ENCODE measurements at regions not wholly inside any gene's neighbourhood (a gene's known extent, or its start where the extent isn't known, plus 50 kb on each side); places are given as distances from the start of the nearest gene placed in this dataset.

- TF ChIP-seq ZNF8 (CRISPR knock-in tag; IDR thresholded peaks at IDR 0.05), result no peak
- no peak for TF ChIP-seq ZNF70 (CRISPR knock-in tag; IDR thresholded peaks at IDR 0.05)
- no peak for TF ChIP-seq ZC3H10 (CRISPR knock-in tag; IDR thresholded peaks at IDR 0.05)
- no peak for TF ChIP-seq OSR1 (CRISPR knock-in tag; IDR thresholded peaks at IDR 0.05)
- TF ChIP-seq ZFP30 (CRISPR knock-in tag; IDR thresholded peaks at IDR 0.05), result no peak
- TF ChIP-seq GLIS3 (CRISPR knock-in tag; IDR thresholded peaks at IDR 0.05), result no peak
- TF ChIP-seq BACH2 (CRISPR knock-in tag; IDR thresholded peaks at IDR 0.05; ENCODE audit: borderline replicate concordance), result no peak
- TF ChIP-seq, protein P1, sequence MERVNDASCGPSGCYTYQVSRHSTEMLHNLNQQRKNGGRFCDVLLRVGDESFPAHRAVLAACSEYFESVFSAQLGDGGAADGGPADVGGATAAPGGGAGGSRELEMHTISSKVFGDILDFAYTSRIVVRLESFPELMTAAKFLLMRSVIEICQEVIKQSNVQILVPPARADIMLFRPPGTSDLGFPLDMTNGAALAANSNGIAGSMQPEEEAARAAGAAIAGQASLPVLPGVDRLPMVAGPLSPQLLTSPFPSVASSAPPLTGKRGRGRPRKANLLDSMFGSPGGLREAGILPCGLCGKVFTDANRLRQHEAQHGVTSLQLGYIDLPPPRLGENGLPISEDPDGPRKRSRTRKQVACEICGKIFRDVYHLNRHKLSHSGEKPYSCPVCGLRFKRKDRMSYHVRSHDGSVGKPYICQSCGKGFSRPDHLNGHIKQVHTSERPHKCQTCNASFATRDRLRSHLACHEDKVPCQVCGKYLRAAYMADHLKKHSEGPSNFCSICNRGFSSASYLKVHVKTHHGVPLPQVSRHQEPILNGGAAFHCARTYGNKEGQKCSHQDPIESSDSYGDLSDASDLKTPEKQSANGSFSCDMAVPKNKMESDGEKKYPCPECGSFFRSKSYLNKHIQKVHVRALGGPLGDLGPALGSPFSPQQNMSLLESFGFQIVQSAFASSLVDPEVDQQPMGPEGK (CRISPR knock-in tag; IDR thresholded peaks at IDR 0.05; ENCODE audit: borderline replicate concordance), result no peak
- TF ChIP-seq SNAI2 (CRISPR knock-in tag; IDR thresholded peaks at IDR 0.05), result no peak
- TF ChIP-seq TOX (CRISPR knock-in tag; IDR thresholded peaks at IDR 0.05; ENCODE audit: borderline replicate concordance), result no peak
- no peak for TF ChIP-seq RARB (CRISPR knock-in tag; IDR thresholded peaks at IDR 0.05)
- TF ChIP-seq ARNTL (CRISPR knock-in tag; IDR thresholded peaks at IDR 0.05; ENCODE audit: borderline replicate concordance, low read depth), result no peak
- TF ChIP-seq TCF4 (CRISPR knock-in tag; IDR thresholded peaks at IDR 0.05; ENCODE audit: borderline replicate concordance), result no peak
- no peak for TF ChIP-seq CSDC2 (CRISPR knock-in tag; IDR thresholded peaks at IDR 0.05)
- TF ChIP-seq ESRRG (CRISPR knock-in tag; IDR thresholded peaks at IDR 0.05), result no peak
- ATAC-seq, result no peak
Measured at GRCh38 chr11:116529271-116529670, 243.5 kb downstream of the BUD13 start.

DNA sequence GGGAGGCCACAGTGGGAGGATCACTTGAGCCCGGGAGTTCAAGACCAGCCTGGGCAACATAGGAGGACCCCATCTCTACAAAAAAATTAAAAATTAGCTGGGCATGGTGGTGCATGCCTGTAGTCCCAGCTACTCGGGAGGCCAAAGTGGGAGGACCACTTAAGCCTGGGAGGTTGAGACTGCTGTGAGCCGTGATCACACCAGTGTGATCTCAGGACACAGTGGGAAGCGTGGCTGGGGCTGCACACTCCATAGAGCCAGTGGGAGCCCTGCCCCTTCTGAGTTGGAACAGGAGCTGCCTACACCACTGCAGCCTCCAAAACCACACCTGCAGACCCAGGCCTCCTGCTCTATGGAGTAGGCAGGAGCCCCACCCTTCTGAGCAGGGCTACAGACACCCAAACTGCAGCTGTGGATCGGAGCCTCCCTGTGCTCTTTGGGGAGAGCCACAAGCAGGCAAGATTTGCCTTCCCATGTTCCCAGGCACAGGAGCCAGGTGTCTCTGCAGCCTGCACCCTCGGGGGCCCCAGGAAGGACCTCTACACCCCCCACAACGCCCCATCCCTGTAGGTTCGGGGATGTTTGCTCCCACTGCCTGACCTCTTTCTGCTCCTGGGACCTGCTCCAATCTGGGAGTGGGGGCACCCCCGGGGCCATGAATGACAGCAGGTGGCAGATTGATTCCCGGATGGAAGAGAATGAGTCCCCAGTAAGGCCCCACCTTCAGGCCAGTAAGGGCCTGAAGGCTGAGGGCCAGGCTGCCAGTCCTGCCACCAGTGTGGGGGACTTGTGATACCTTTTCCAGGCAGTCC, 245.4 kb downstream of the BUD13 start:
- TF ChIP-seq ZNF8 (CRISPR knock-in tag; IDR thresholded peaks at IDR 0.05) (no peak), TOX (CRISPR knock-in tag; IDR thresholded peaks at IDR 0.05; ENCODE audit: borderline replicate concordance) (no peak), PPARA (CRISPR knock-in tag; IDR thresholded peaks at IDR 0.05; ENCODE audit: borderline replicate concordance) (no peak), ZFP30 (CRISPR knock-in tag; IDR thresholded peaks at IDR 0.05) (no peak), ZNF565 (CRISPR knock-in tag; conservative IDR thresholded peaks at IDR 0.05; ENCODE audit: low read depth) (no peak), TCF4 (CRISPR knock-in tag; IDR thresholded peaks at IDR 0.05; ENCODE audit: borderline replicate concordance) (no peak), GLIS3 (CRISPR knock-in tag; IDR thresholded peaks at IDR 0.05) (no peak), RARB (CRISPR knock-in tag; IDR thresholded peaks at IDR 0.05) (no peak), SNAI2 (CRISPR knock-in tag; IDR thresholded peaks at IDR 0.05) (no peak), BACH2 (CRISPR knock-in tag; IDR thresholded peaks at IDR 0.05; ENCODE audit: borderline replicate concordance) (no peak), CSRNP3 (CRISPR knock-in tag; IDR thresholded peaks at IDR 0.05) (no peak), ISL1 (CRISPR knock-in tag; IDR thresholded peaks at IDR 0.05) (no peak), ZC3H10 (CRISPR knock-in tag; IDR thresholded peaks at IDR 0.05) (no peak), ZFP3 (CRISPR knock-in tag; IDR thresholded peaks at IDR 0.05) (no peak)
- ATAC-seq, result no peak

DNA sequence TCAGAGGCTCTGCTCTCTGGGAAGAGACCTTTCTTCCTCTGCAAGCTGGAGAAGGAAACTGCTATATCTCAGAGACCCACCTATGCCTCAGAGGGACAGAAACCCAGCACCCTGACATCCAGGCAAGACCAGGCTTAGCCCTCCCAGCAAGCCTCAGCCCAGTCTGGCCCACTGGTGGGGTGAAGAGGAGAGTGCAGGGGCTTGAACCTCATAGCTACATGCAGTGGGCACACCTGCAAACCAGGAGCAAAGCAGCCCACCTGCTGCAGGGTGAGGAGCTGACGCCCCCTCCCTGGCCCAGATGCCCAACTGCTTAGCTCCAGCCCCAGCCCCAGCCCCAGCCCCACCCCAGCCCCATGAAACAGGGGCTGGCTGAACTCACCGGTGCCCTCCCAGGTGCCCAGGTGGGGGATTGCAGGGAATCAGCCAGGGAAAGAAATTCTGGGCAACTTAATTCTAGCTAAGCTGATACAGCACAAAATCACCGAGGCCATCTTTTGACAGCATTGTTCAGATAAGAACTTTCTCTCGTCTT, 246.8 kb downstream of the BUD13 start:
- no peak for TF ChIP-seq ZFP30 (CRISPR knock-in tag; IDR thresholded peaks at IDR 0.05)
- TF ChIP-seq, protein P2, sequence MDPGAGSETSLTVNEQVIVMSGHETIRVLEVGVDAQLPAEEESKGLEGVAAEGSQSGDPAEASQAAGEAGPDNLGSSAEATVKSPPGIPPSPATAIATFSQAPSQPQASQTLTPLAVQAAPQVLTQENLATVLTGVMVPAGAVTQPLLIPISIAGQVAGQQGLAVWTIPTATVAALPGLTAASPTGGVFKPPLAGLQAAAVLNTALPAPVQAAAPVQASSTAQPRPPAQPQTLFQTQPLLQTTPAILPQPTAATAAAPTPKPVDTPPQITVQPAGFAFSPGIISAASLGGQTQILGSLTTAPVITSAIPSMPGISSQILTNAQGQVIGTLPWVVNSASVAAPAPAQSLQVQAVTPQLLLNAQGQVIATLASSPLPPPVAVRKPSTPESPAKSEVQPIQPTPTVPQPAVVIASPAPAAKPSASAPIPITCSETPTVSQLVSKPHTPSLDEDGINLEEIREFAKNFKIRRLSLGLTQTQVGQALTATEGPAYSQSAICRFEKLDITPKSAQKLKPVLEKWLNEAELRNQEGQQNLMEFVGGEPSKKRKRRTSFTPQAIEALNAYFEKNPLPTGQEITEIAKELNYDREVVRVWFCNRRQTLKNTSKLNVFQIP (CRISPR knock-in tag; IDR thresholded peaks at IDR 0.05; ENCODE audit: borderline replicate concordance, low read depth), result no peak
- TF ChIP-seq, protein P1 (CRISPR knock-in tag; IDR thresholded peaks at IDR 0.05; ENCODE audit: borderline replicate concordance), result no peak
- TF ChIP-seq CSRNP3 (CRISPR knock-in tag; IDR thresholded peaks at IDR 0.05), result no peak
- TF ChIP-seq CREB5 (CRISPR knock-in tag; IDR thresholded peaks at IDR 0.05; ENCODE audit: low read depth), result no peak
- TF ChIP-seq ZC3H10 (CRISPR knock-in tag; IDR thresholded peaks at IDR 0.05), result no peak
- no peak for TF ChIP-seq OSR1 (CRISPR knock-in tag; IDR thresholded peaks at IDR 0.05)
- TF ChIP-seq, protein P3, sequence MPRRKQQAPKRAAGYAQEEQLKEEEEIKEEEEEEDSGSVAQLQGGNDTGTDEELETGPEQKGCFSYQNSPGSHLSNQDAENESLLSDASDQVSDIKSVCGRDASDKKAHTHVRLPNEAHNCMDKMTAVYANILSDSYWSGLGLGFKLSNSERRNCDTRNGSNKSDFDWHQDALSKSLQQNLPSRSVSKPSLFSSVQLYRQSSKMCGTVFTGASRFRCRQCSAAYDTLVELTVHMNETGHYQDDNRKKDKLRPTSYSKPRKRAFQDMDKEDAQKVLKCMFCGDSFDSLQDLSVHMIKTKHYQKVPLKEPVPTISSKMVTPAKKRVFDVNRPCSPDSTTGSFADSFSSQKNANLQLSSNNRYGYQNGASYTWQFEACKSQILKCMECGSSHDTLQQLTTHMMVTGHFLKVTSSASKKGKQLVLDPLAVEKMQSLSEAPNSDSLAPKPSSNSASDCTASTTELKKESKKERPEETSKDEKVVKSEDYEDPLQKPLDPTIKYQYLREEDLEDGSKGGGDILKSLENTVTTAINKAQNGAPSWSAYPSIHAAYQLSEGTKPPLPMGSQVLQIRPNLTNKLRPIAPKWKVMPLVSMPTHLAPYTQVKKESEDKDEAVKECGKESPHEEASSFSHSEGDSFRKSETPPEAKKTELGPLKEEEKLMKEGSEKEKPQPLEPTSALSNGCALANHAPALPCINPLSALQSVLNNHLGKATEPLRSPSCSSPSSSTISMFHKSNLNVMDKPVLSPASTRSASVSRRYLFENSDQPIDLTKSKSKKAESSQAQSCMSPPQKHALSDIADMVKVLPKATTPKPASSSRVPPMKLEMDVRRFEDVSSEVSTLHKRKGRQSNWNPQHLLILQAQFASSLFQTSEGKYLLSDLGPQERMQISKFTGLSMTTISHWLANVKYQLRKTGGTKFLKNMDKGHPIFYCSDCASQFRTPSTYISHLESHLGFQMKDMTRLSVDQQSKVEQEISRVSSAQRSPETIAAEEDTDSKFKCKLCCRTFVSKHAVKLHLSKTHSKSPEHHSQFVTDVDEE (CRISPR knock-in tag; IDR thresholded peaks at IDR 0.05), result no peak
- TF ChIP-seq ZFP3 (CRISPR knock-in tag; IDR thresholded peaks at IDR 0.05), result no peak
- TF ChIP-seq ISL1 (CRISPR knock-in tag; IDR thresholded peaks at IDR 0.05), result no peak
- TF ChIP-seq RARB (CRISPR knock-in tag; IDR thresholded peaks at IDR 0.05), result no peak
- no peak for TF ChIP-seq TCF4 (CRISPR knock-in tag; IDR thresholded peaks at IDR 0.05; ENCODE audit: borderline replicate concordance)
- no peak for ATAC-seq
